HCT116 (cell line): ENCODE measurements at regions not wholly inside any gene's neighbourhood (a gene's known extent, or its start where the extent isn't known, plus 50 kb on each side); places are given as distances from the start of the nearest gene placed in this dataset.

Experiments used
- ATAC-seq: fragments of 200-7000 bp; cut with Tn5 transposase; 2 replicates; pipeline ENCODE4 v1.9.1; 2020; ENCODE audit warnings: mild to moderate bottlenecking, moderate library complexity
- BruUV-seq: library from RNA; stranded (reverse); fragments of 400-500 nt; replicated peaks from 2 replicates; lab custom pipeline; 2021; lab: Mats Ljungman, UMichigan
- CTCF ChIA-PET: fragments of 300-600 bp; sonication (Branson Sonifier 250); formaldehyde crosslinking; loops from one replicate; lab custom pipeline; 2021; ENCODE audit warnings: antibody characterized with exemption; lab: Charles Lee
- POLR2A ChIA-PET: fragments of 300-600, 350-600 bp; sonication (Branson Sonifier 250); formaldehyde crosslinking; loops from one replicate; lab custom pipeline; 2021; ENCODE audit warnings: antibody characterized with exemption; lab: Charles Lee
- RAD21 ChIA-PET, 2 experiments: fragments of 300-600 bp; sonication (Branson Sonifier 250); formaldehyde crosslinking; loops; one replicate each; lab custom pipeline; 2023; ENCODE audit warnings: low total read pairs in 2 of 2; ENCODE audit not compliant: uncharacterized antibody in 2 of 2, unreplicated experiment in 2 of 2, low non-redundant PET in 1 of 2; lab: Charles Lee
- DNase-seq: peaks from one replicate; pipeline ENCODE4 v3.0.0-alpha.2; 2010; ENCODE audit warnings: low read depth, low spot score
- H2AFZ ChIP-seq: fragments of 200-600 bp; shearing (Covaris generic), sonication (generic); 2 replicates; pipeline ENCODE4 v1.6.1; 2017; ENCODE audit warnings: low read depth, mixed run types, mixed read lengths, antibody characterized with exemption, low read length; ENCODE audit not compliant: poor library complexity, severe bottlenecking
- H3K27ac ChIP-seq: 2 replicates; pipeline ENCODE4 v1.5.1; 2012; ENCODE audit warnings: low read depth, low read length
- H3K27me3 ChIP-seq: fragments of 200-600 bp; sonication (generic); 2 replicates; pipeline ENCODE4 v1.6.1; 2016; ENCODE audit warnings: mixed run types, low read length, mixed read lengths; ENCODE audit not compliant: insufficient read depth
- H3K36me3 ChIP-seq, 2 experiments: fragments of 200-500 bp in 1 of 2; fragments of 200-600 bp in 1 of 2; sonication (Bioruptor generic) in 1 of 2; sonication (generic) in 1 of 2; 2 replicates each; pipeline versions ENCODE4 v1.5.1 to v1.6.1; 2014 to 2016; ENCODE audit warnings: low read length in 2 of 2, inconsistent platforms in 1 of 2, mixed read lengths in 1 of 2, mixed run types in 1 of 2; ENCODE audit not compliant: insufficient read depth in 2 of 2, control insufficient read depth in 1 of 2
- H3K4me1 ChIP-seq, 2 experiments: fragments of 200-600 bp in 1 of 2; sonication (generic) in 1 of 2; 2 replicates each; pipeline versions ENCODE4 v1.5.1 to v1.6.1; 2012 to 2017; ENCODE audit warnings: low read length in 2 of 2, inconsistent platforms in 1 of 2, mild to moderate bottlenecking in 1 of 2, mixed read lengths in 1 of 2, mixed run types in 1 of 2, moderate library complexity in 1 of 2; ENCODE audit not compliant: insufficient read depth in 2 of 2, control insufficient read depth in 1 of 2
- H3K4me2 ChIP-seq: fragments of 200-600 bp; sonication (generic); 2 replicates; pipeline ENCODE4 v1.6.1; 2017; ENCODE audit warnings: mixed run types, low read length, mixed read lengths
- H3K4me3 ChIP-seq, 2 experiments: fragments of 200-600 bp in 1 of 2; sonication (generic) in 1 of 2; replicated peaks in 1 of 2; 2 replicates each; pipeline ENCODE4 v1.5.1; 2011 to 2016; ENCODE audit warnings: low read length in 2 of 2, control low read depth in 1 of 2, low read depth in 1 of 2, mild to moderate bottlenecking in 1 of 2, mixed read lengths in 1 of 2, mixed run types in 1 of 2
- H3K79me2 ChIP-seq: fragments of 200-600 bp; sonication (generic); 2 replicates; pipeline ENCODE4 v1.6.1; 2017; ENCODE audit warnings: mild to moderate bottlenecking, mixed run types, low read length, moderate library complexity, mixed read lengths; ENCODE audit not compliant: insufficient read depth
- H3K9ac ChIP-seq: fragments of 200-600 bp; sonication (generic); 2 replicates; pipeline ENCODE4 v1.6.1; 2016; ENCODE audit warnings: low read length, mixed read lengths
- H3K9me2 ChIP-seq: fragments of 200-600 bp; sonication (generic), shearing (Covaris generic); 2 replicates; pipeline ENCODE4 v1.6.1; 2017; ENCODE audit warnings: mixed run types, mild to moderate bottlenecking, moderate library complexity; ENCODE audit not compliant: insufficient read depth
- H3K9me3 ChIP-seq, 2 experiments: fragments of 200-500 bp in 1 of 2; fragments of 200-600 bp in 1 of 2; sonication (Bioruptor generic) in 1 of 2; sonication (generic) in 1 of 2; 2 replicates each; pipeline ENCODE4 v1.6.1; 2014 to 2017; ENCODE audit warnings: low read length in 2 of 2, mixed read lengths in 2 of 2, inconsistent platforms in 1 of 2, low read depth in 1 of 2, mild to moderate bottlenecking in 1 of 2, mixed run types in 1 of 2, moderate library complexity in 1 of 2; ENCODE audit not compliant: control insufficient read depth in 1 of 2, insufficient read depth in 1 of 2
- H4K20me1 ChIP-seq: fragments of 200-600 bp; sonication (generic), shearing (Covaris generic); 2 replicates; pipeline ENCODE4 v1.6.1; 2017; ENCODE audit warnings: mixed run types, mild to moderate bottlenecking, moderate library complexity; ENCODE audit not compliant: insufficient read depth
- CTCF ChIP-seq, 3 experiments: fragments of 200-600 bp in 1 of 3; sonication (generic) in 1 of 3; IDR thresholded peaks in 2 of 3; conservative IDR thresholded peaks in 1 of 3; 2 replicates each; pipeline ENCODE4 v1.5.1; 2012 to 2017; ENCODE audit warnings: low read depth in 2 of 3, low read length in 2 of 3, antibody characterized with exemption in 1 of 3, borderline replicate concordance in 1 of 3, control low read depth in 1 of 3, mild to moderate bottlenecking in 1 of 3, mixed read lengths in 1 of 3, mixed run types in 1 of 3, moderate library complexity in 1 of 3; ENCODE audit not compliant: insufficient read depth in 1 of 3
- SIN3A ChIP-seq: IDR thresholded peaks from 2 replicates; pipeline ENCODE4 v1.6.1; 2012; ENCODE audit warnings: low read depth
- SP1 ChIP-seq: IDR thresholded peaks from 2 replicates; pipeline ENCODE4 v1.6.1; 2012; ENCODE audit warnings: low read depth
- YY1 ChIP-seq: IDR thresholded peaks from 2 replicates; pipeline ENCODE4 v1.6.1; 2011; ENCODE audit warnings: low read length, low read depth, moderate library complexity, mild to moderate bottlenecking; ENCODE audit not compliant: insufficient replicate concordance; ENCODE audit errors: extremely low read depth
- ZFX ChIP-seq: fragments of 450-650 bp; IDR thresholded peaks from 2 replicates; pipeline ENCODE4 v1.6.1; 2017
- intact Hi-C: fragments of 100-400 bp; cut with micrococcal nuclease; formaldehyde crosslinking; loops from 2 replicates; pipeline ENCODE4 v1.10.0; 2022

GRCh38 chr12:41683023-41683422, 461.7 kb downstream of the GXYLT1 start:
- Histone ChIP-seq H3K9ac (no peak overlapping the region), H3K4me3 (no peak overlapping the region), H3K36me3 (no peaks in the 10 kb centered on the region), H4K20me1 (no peaks in the 10 kb centered on the region), H3K4me1 (no peaks in the 10 kb centered on the region), H3K9me2 (no peaks in the 10 kb centered on the region), H3K9me3 (no peaks in the 10 kb centered on the region), H3K79me2 (no peaks in the 10 kb centered on the region), H3K27ac (no peak overlapping the region), H3K27me3 (no peaks in the 10 kb centered on the region), H3K4me2 (no peak overlapping the region), H2AFZ (no peak overlapping the region)
- POLR2A ChIA-PET = no interaction called here
- no peak for ATAC-seq
- no TSS peak for BruUV-seq
- no peak for DNase-seq
- intact Hi-C loops = no loop called here
- RAD21 ChIA-PET = no interaction called here
- TF ChIP-seq ZFX (no peak), YY1 (no peak), SP1 (no peak)
- CTCF ChIA-PET = no interaction called here

- ATAC-seq = no peak
- ChIA-PET POLR2A (no interaction called here), CTCF (interaction anchor here (0.8 kb wide), 1 partner anchor 342 kb away, joined by 3 read pairs; no protein-coding TSS in a partner anchor), RAD21 (no interaction called here)
- Histone ChIP-seq H3K9ac (no peak overlapping the region), H3K9me2 (no peaks in the 10 kb centered on the region), H3K4me1 (no peaks in the 10 kb centered on the region), H3K27ac (no peak overlapping the region), H3K9me3 (no peaks in the 10 kb centered on the region), H3K4me3 (no peak overlapping the region), H3K27me3 (no peaks in the 10 kb centered on the region), H3K79me2 (no peaks in the 10 kb centered on the region), H3K4me2 (no peak overlapping the region), H3K36me3 (no peaks in the 10 kb centered on the region), H4K20me1 (no peaks in the 10 kb centered on the region), H2AFZ (no peak overlapping the region)
- TF ChIP-seq CTCF (IDR thresholded peaks at IDR 0.05 in 2 of 3, conservative IDR thresholded peaks at IDR 0.05 in 1 of 3; ENCODE audit: borderline replicate concordance in 1 of 3, insufficient read depth in 1 of 3, low read depth in 2 of 3, low read length in 2 of 3) (peak in 1 of 3 experiments; percentile 22; a peak in 2 of 6 replicates), SIN3A (no peak)
- BruUV-seq = no TSS peak
- DNase-seq = no peak
- intact Hi-C loops = no loop called here
These were observed 462.8 kb downstream of the GXYLT1 start for GRCh38 chr12:41681898-41682297.
